Astrocyte (in vitro differentiated cells and primary cell): ENCODE measurements at regions not wholly inside any gene's neighbourhood (a gene's known extent, or its start where the extent isn't known, plus 50 kb on each side); places are given as distances from the start of the nearest gene placed in this dataset.

ENCODE experiments used
- DNase-seq: peaks from one replicate; pipeline ENCODE4 v3.0.0-alpha.2; 2010; ENCODE audit warnings: low read depth
- FAIRE-seq: peaks from 2 replicates; lab custom pipeline; 2011; peaks lifted over from hg19 to GRCh38; lab: Jason Lieb, UNC
- H2AFZ ChIP-seq: 2 replicates; pipeline ENCODE4 v1.6.0; 2012; ENCODE audit warnings: low read depth, low read length, inconsistent platforms
- H3K27ac ChIP-seq: 2 replicates; pipeline ENCODE4 v1.5.1; 2011; ENCODE audit warnings: low read depth, low read length, inconsistent platforms
- H3K27me3 ChIP-seq: 2 replicates; pipeline ENCODE4 v1.6.0; 2011; ENCODE audit warnings: low read length, inconsistent platforms; ENCODE audit not compliant: insufficient read depth
- H3K36me3 ChIP-seq: 2 replicates; pipeline ENCODE4 v1.5.1; 2011; ENCODE audit warnings: low read length, inconsistent platforms; ENCODE audit not compliant: insufficient read depth
- H3K4me1 ChIP-seq: 2 replicates; pipeline ENCODE4 v1.5.1; 2011; ENCODE audit warnings: low read length, inconsistent platforms; ENCODE audit not compliant: insufficient read depth
- H3K4me2 ChIP-seq: 2 replicates; pipeline ENCODE4 v1.6.0; 2012; ENCODE audit warnings: low read length, inconsistent platforms
- H3K4me3 ChIP-seq: 2 replicates; pipeline ENCODE4 v1.5.1; 2011; ENCODE audit warnings: low read depth, mild to moderate bottlenecking, low read length, inconsistent platforms; ENCODE audit not compliant: insufficient read depth
- H3K79me2 ChIP-seq: 2 replicates; pipeline ENCODE4 v1.6.0; 2012; ENCODE audit warnings: mild to moderate bottlenecking, low read length, inconsistent platforms; ENCODE audit not compliant: insufficient read depth
- H3K9ac ChIP-seq: 2 replicates; pipeline ENCODE4 v1.6.0; 2012; ENCODE audit warnings: mild to moderate bottlenecking, low read length, inconsistent platforms
- H3K9me3 ChIP-seq: 2 replicates; pipeline ENCODE4 v1.5.1; 2012; ENCODE audit warnings: low read depth, mild to moderate bottlenecking, low read length, inconsistent platforms; ENCODE audit not compliant: insufficient read depth
- H4K20me1 ChIP-seq: 2 replicates; pipeline ENCODE4 v1.6.0; 2012; ENCODE audit warnings: low read length, inconsistent platforms; ENCODE audit not compliant: insufficient read depth
- H3K27ac Mint-ChIP-seq: one replicate; pipeline ENCODE4 v1.8.0; 2021; ENCODE audit warnings: mild to moderate bottlenecking, mixed read lengths; ENCODE audit not compliant: unreplicated experiment
- H3K27me3 Mint-ChIP-seq: one replicate; pipeline ENCODE4 v1.8.0; 2021; ENCODE audit warnings: low read depth, mixed read lengths; ENCODE audit not compliant: unreplicated experiment
- H3K36me3 Mint-ChIP-seq: one replicate; pipeline ENCODE4 v1.8.0; 2021; ENCODE audit warnings: low read depth, mixed read lengths; ENCODE audit not compliant: unreplicated experiment
- H3K4me1 Mint-ChIP-seq: one replicate; pipeline ENCODE4 v1.8.0; 2021; ENCODE audit warnings: low read depth, mixed read lengths; ENCODE audit not compliant: unreplicated experiment
- H3K4me3 Mint-ChIP-seq: one replicate; pipeline ENCODE4 v1.8.0; 2021; ENCODE audit warnings: mild to moderate bottlenecking, moderate library complexity, mixed read lengths; ENCODE audit not compliant: unreplicated experiment
- H3K9me3 Mint-ChIP-seq: one replicate; pipeline ENCODE4 v1.8.0; 2021; ENCODE audit warnings: mild to moderate bottlenecking, mixed read lengths; ENCODE audit not compliant: unreplicated experiment
- CTCF ChIP-seq: IDR thresholded peaks from 2 replicates; pipeline ENCODE4 v1.5.1; 2011; ENCODE audit warnings: low read depth, mild to moderate bottlenecking, inconsistent platforms, low read length, moderate library complexity; ENCODE audit not compliant: insufficient read depth
- EZH2 ChIP-seq: IDR thresholded peaks from 2 replicates; pipeline ENCODE4 v1.6.1; 2012; ENCODE audit warnings: mild to moderate bottlenecking, low read length, inconsistent platforms; ENCODE audit not compliant: insufficient read depth

- Histone ChIP-seq H3K27me3 (no peaks in the 10 kb centered on the region), H3K36me3 (no peaks in the 10 kb centered on the region), H3K4me2 (no peak overlapping the region), H3K9ac (no peak overlapping the region), H3K27ac (no peak overlapping the region), H3K79me2 (no peaks in the 10 kb centered on the region), H3K9me3 (no peaks in the 10 kb centered on the region), H2AFZ (no peak overlapping the region), H3K4me1 (no peaks in the 10 kb centered on the region), H3K4me3 (no peak overlapping the region), H4K20me1 (no peaks in the 10 kb centered on the region)
- Mint-ChIP-seq H3K27me3 (peaks cover 10% of the 10 kb centered on the region), H3K27ac (no peak overlapping the region), H3K4me1 (peaks cover 7% of the 10 kb centered on the region), H3K4me3 (no peak overlapping the region), H3K9me3 (no peaks in the 10 kb centered on the region), H3K36me3 (no peaks in the 10 kb centered on the region)
- no peak for DNase-seq
- FAIRE-seq: no peak
- TF ChIP-seq CTCF: no peak
- no peak for TF ChIP-seq EZH2
Observed at GRCh38 chr16:51757124-51757470, 606.0 kb upstream of the SALL1 start.

DNA sequence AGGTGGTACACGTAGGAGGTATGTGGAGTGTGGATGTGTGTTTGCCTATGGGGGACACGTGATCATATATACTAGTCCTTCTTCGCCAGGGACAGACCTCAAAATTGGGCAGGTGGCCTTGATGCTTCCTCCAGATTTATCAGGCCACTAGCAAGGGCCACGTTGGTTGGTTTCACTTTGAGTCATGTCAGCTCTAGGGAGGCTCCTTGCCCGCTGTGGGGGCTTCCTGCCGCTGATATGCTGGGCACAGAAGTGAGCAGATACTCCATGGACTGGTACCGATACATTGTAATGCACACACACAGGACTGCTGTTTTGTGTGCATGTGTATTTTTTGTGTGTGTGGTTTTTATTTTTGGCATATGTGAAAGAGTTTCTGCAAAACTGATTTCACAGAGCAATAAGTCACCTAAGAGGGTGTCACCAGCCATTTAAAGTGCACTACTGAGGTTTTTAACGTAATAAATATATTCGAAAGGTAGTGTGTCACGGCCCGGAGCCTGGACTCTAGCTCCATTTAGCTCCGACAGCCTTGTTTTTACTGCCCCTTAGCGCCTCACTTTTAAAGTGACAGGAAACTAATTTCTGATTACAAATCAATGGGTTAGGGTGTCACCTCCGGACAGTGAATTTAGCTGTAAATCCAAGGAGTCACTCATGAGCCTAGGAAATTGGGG lies 605.5 kb upstream of the SALL1 start:
- Histone ChIP-seq H3K79me2 (no peaks in the 10 kb centered on the region), H3K4me3 (no peak overlapping the region), H3K4me2 (no peak overlapping the region), H3K27me3 (no peaks in the 10 kb centered on the region), H4K20me1 (no peaks in the 10 kb centered on the region), H3K36me3 (no peaks in the 10 kb centered on the region), H3K27ac (no peak overlapping the region), H3K9ac (no peak overlapping the region), H3K4me1 (no peaks in the 10 kb centered on the region), H3K9me3 (no peaks in the 10 kb centered on the region), H2AFZ (no peak overlapping the region)
- TF ChIP-seq EZH2 (no peak), CTCF (no peak)
- H3K4me3 Mint-ChIP-seq: no peak overlapping the region
- peaks cover 10% of the 10 kb centered on the region for H3K27me3 Mint-ChIP-seq
- DNase-seq: no peak
- H3K9me3 Mint-ChIP-seq: no peaks in the 10 kb centered on the region
- H3K4me1 Mint-ChIP-seq: peaks cover 1% of the 10 kb centered on the region
- no peak for FAIRE-seq
- no peaks in the 10 kb centered on the region for H3K36me3 Mint-ChIP-seq
- H3K27ac Mint-ChIP-seq: no peak overlapping the region

DNA sequence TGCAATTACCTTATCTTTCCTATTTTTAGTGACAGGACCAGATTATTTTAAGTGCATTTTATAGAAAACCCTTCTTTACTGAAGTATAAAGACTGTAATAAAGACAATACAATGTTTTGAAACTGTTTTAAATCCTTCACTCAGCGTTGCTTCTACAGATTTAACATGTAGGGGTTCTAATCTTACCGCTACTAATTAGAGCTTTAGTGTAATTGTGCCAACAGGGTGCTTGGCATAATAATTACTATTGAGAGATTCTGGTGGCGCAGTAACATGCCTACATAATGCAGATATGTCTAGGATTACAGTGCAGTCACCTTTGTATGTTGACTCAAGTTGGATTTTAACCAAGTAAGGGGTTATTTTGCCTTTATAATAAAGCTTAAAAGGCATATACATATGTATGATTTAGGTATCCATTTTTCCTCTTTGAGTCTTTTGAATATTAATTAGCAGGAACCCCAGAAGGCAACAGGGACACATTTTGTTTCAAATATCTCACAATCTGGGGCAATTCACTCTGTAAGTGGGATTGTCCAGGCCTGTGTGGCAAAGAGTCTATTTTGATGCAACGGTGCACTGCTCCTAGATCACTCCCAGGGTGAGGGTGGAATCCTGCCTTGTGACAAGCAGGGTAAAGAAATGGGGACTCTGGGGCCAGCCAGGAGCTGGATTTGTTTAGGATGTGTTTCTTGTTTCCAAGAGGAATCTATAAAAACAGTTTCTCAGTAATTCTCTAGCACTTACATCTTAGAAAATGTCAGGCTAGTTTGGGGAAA lies 604.7 kb upstream of the SALL1 start:
- H3K27me3 Mint-ChIP-seq: peaks cover 10% of the 10 kb centered on the region
- H3K9me3 ChIP-seq: no peaks in the 10 kb centered on the region
- no peak overlapping the region for H3K4me3 ChIP-seq
- H3K9ac ChIP-seq: no peak overlapping the region
- H3K27me3 ChIP-seq: no peaks in the 10 kb centered on the region
- DNase-seq (no peak), FAIRE-seq (no peak)
- H3K4me1 Mint-ChIP-seq: no peaks in the 10 kb centered on the region
- TF ChIP-seq EZH2 (no peak), CTCF (no peak)
- H3K4me3 Mint-ChIP-seq: no peak overlapping the region
- H3K9me3 Mint-ChIP-seq: no peaks in the 10 kb centered on the region
- H3K4me2 ChIP-seq: no peak overlapping the region
- no peak overlapping the region for H3K27ac Mint-ChIP-seq
- H3K36me3 Mint-ChIP-seq: no peaks in the 10 kb centered on the region
- no peak overlapping the region for H3K27ac ChIP-seq
- no peaks in the 10 kb centered on the region for H3K36me3 ChIP-seq
- H3K79me2 ChIP-seq: no peaks in the 10 kb centered on the region
- H2AFZ ChIP-seq: no peak overlapping the region
- H3K4me1 ChIP-seq: no peaks in the 10 kb centered on the region
- no peaks in the 10 kb centered on the region for H4K20me1 ChIP-seq
